ENCODE measurements at regions not wholly inside any gene's neighbourhood (a gene's known extent, or its start where the extent isn't known, plus 50 kb on each side); places are given as distances from the start of the nearest gene placed in this dataset.

- no peak for DNase-seq
- TF ChIP-seq GATA1 (IDR thresholded peaks at IDR 0.05; ENCODE audit: low read depth, low read length): no peak
- no peak for TF ChIP-seq POLR2A (IDR thresholded peaks at IDR 0.05; ENCODE audit: low read length)
Observed at GRCh38 chr5:5688194-5688924, 265.9 kb downstream of the ICE1 start.

- TF ChIP-seq POLR2A (IDR thresholded peaks at IDR 0.05; ENCODE audit: low read length) (no peak), GATA1 (IDR thresholded peaks at IDR 0.05; ENCODE audit: low read depth, low read length) (no peak)
- DNase-seq: no peak
Observed at GRCh38 chr5:5687113-5687512, 264.6 kb downstream of the ICE1 start.

- TF ChIP-seq GATA1 (IDR thresholded peaks at IDR 0.05; ENCODE audit: low read depth, low read length): no peak
- no peak for TF ChIP-seq POLR2A (IDR thresholded peaks at IDR 0.05; ENCODE audit: low read length)
- no peak for DNase-seq
Observed at GRCh38 chr5:5686356-5686755, 263.9 kb downstream of the ICE1 start.

GRCh38 chr5:5685737-5686136 is 263.3 kb downstream of the ICE1 start:
- no peak for DNase-seq
- TF ChIP-seq GATA1 (IDR thresholded peaks at IDR 0.05; ENCODE audit: low read depth, low read length) (no peak), POLR2A (IDR thresholded peaks at IDR 0.05; ENCODE audit: low read length) (no peak)

GRCh38 chr5:5683174-5683573 is 260.7 kb downstream of the ICE1 start:
- DNase-seq: no peak
- TF ChIP-seq GATA1 (IDR thresholded peaks at IDR 0.05; ENCODE audit: low read depth, low read length) (no peak), POLR2A (IDR thresholded peaks at IDR 0.05; ENCODE audit: low read length) (no peak)

GRCh38 chr5:5678909-5679308 is 256.4 kb downstream of the ICE1 start:
- no peak for TF ChIP-seq POLR2A (IDR thresholded peaks at IDR 0.05; ENCODE audit: low read length)
- no peak for TF ChIP-seq GATA1 (IDR thresholded peaks at IDR 0.05; ENCODE audit: low read depth, low read length)
- DNase-seq: no peak

GRCh38 chr5:5677738-5678137 is 255.3 kb downstream of the ICE1 start:
- no peak for DNase-seq
- TF ChIP-seq POLR2A (IDR thresholded peaks at IDR 0.05; ENCODE audit: low read length) (no peak), GATA1 (IDR thresholded peaks at IDR 0.05; ENCODE audit: low read depth, low read length) (no peak)

- no peak for DNase-seq
- TF ChIP-seq POLR2A (IDR thresholded peaks at IDR 0.05; ENCODE audit: low read length) (no peak), GATA1 (IDR thresholded peaks at IDR 0.05; ENCODE audit: low read depth, low read length) (no peak)
Observed at GRCh38 chr5:5676218-5676617, 253.7 kb downstream of the ICE1 start.

GRCh38 chr5:5675511-5675910 is 253.0 kb downstream of the ICE1 start:
- DNase-seq: no peak
- TF ChIP-seq GATA1 (IDR thresholded peaks at IDR 0.05; ENCODE audit: low read depth, low read length): no peak

- TF ChIP-seq POLR2A (IDR thresholded peaks at IDR 0.05; ENCODE audit: low read length) (no peak), GATA1 (IDR thresholded peaks at IDR 0.05; ENCODE audit: low read depth, low read length) (no peak)
Observed at GRCh38 chr5:5671823-5672222, 249.3 kb downstream of the ICE1 start.

GRCh38 chr5:5667136-5667554 is 244.7 kb downstream of the ICE1 start:
- no peak for DNase-seq
- TF ChIP-seq POLR2A (IDR thresholded peaks at IDR 0.05; ENCODE audit: low read length) (no peak), GATA1 (IDR thresholded peaks at IDR 0.05; ENCODE audit: low read depth, low read length) (no peak)

More at GRCh38 chr5:5671823-5672222, 249.3 kb downstream of the ICE1 start:
- DNase-seq: no peak

- no peak for DNase-seq
- TF ChIP-seq POLR2A (IDR thresholded peaks at IDR 0.05; ENCODE audit: low read length) (no peak), GATA1 (IDR thresholded peaks at IDR 0.05; ENCODE audit: low read depth, low read length) (no peak)
Observed at GRCh38 chr5:5666369-5666768, 243.9 kb downstream of the ICE1 start.

GRCh38 chr5:5666076-5666365 is 243.5 kb downstream of the ICE1 start:
- no peak for DNase-seq
- TF ChIP-seq GATA1 (IDR thresholded peaks at IDR 0.05; ENCODE audit: low read depth, low read length) (no peak), POLR2A (IDR thresholded peaks at IDR 0.05; ENCODE audit: low read length) (no peak)

- no peak for TF ChIP-seq GATA1 (IDR thresholded peaks at IDR 0.05; ENCODE audit: low read depth, low read length)
- no peak for TF ChIP-seq POLR2A (IDR thresholded peaks at IDR 0.05; ENCODE audit: low read length)
- no peak for DNase-seq
Observed at GRCh38 chr5:5665225-5666075, 243.0 kb downstream of the ICE1 start.

Measured in erythroblast (primary cell).